DND-41 (cell line): ENCODE measurements at regions not wholly inside any gene's neighbourhood (a gene's known extent, or its start where the extent isn't known, plus 50 kb on each side); places are given as distances from the start of the nearest gene placed in this dataset.

ENCODE experiments used
- EZH2 ChIP-seq: IDR thresholded peaks from 3 replicates; pipeline ENCODE4 v1.6.1; 2012; ENCODE audit warnings: borderline replicate concordance, low read depth, mild to moderate bottlenecking, moderate library complexity, low read length, inconsistent platforms; ENCODE audit not compliant: severe bottlenecking
- TF ChIP-seq, protein P1 (sequence below): IDR thresholded peaks from 2 replicates; pipeline ENCODE4 v1.5.1; 2012; ENCODE audit warnings: borderline replicate concordance, low read length, moderate library complexity, mild to moderate bottlenecking; ENCODE audit not compliant: poor library complexity, severe bottlenecking; ENCODE audit errors: extremely low read depth

GRCh38 chr16:63592852-63593251 is 1529.0 kb downstream of the CDH11 start:
- TF ChIP-seq, protein P1, sequence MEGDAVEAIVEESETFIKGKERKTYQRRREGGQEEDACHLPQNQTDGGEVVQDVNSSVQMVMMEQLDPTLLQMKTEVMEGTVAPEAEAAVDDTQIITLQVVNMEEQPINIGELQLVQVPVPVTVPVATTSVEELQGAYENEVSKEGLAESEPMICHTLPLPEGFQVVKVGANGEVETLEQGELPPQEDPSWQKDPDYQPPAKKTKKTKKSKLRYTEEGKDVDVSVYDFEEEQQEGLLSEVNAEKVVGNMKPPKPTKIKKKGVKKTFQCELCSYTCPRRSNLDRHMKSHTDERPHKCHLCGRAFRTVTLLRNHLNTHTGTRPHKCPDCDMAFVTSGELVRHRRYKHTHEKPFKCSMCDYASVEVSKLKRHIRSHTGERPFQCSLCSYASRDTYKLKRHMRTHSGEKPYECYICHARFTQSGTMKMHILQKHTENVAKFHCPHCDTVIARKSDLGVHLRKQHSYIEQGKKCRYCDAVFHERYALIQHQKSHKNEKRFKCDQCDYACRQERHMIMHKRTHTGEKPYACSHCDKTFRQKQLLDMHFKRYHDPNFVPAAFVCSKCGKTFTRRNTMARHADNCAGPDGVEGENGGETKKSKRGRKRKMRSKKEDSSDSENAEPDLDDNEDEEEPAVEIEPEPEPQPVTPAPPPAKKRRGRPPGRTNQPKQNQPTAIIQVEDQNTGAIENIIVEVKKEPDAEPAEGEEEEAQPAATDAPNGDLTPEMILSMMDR, result no peak
- no peak for TF ChIP-seq EZH2
